Stomach (tissue), 8 donors: ENCODE measurements at regions not wholly inside any gene's neighbourhood (a gene's known extent, or its start where the extent isn't known, plus 50 kb on each side); places are given as distances from the start of the nearest gene placed in this dataset.
A peak's percentile ranks its signal among the peaks of the same experiment; 100 is the strongest.

Source experiments
- DNase-seq, 2 donors: peaks; one replicate each; pipeline versions ENCODE4 v3.0.0 to v3.0.0-alpha.2; 2013 to 2019
- H3K27ac ChIP-seq, 5 donors: fragments of 200-600 bp in 4 of 5; sonication (generic) in 4 of 5; one replicate each; pipeline ENCODE4 v1.5.1; 2013 to 2019; ENCODE audit warnings: mild to moderate bottlenecking in 1 of 5, moderate library complexity in 1 of 5
- H3K27me3 ChIP-seq, 3 donors: fragments of 200-600 bp; sonication (generic); one replicate each; pipeline ENCODE4 v1.5.1; 2017 to 2019; ENCODE audit warnings: mixed run types in 1 of 3
- H3K36me3 ChIP-seq, 4 donors: fragments of 200-600 bp; sonication (generic); 1 replicate in 3 of 4; 2 replicates in 1 of 4; pipeline ENCODE4 v1.5.1; 2016 to 2019
- H3K4me1 ChIP-seq, 4 donors: fragments of 200-600 bp; sonication (generic); one replicate each; pipeline ENCODE4 v1.5.1; 2016 to 2019
- H3K4me3 ChIP-seq, 4 donors: fragments of 200-600 bp; sonication (generic) in 3 of 4; one replicate each; pipeline ENCODE4 v1.5.1; 2016 to 2019; ENCODE audit warnings: mild to moderate bottlenecking in 1 of 4
- H3K9me3 ChIP-seq, 4 donors: fragments of 200-600 bp; sonication (generic); one replicate each; pipeline ENCODE4 v1.5.1; 2016 to 2019
- EP300 ChIP-seq: sonication (generic); formaldehyde crosslinking; IDR thresholded peaks from one replicate; pipeline ENCODE4 v1.6.1; 2017; ENCODE audit warnings: antibody characterized with exemption
- POLR2A ChIP-seq, 4 donors: fragments of 450-650 bp; IDR thresholded peaks; one replicate each; pipeline ENCODE4 v1.6.1; 2016; ENCODE audit warnings: antibody characterized with exemption in 4 of 4, control low read depth in 2 of 4, mild to moderate bottlenecking in 1 of 4, moderate library complexity in 1 of 4
- POLR2AphosphoS5 ChIP-seq, 3 donors: sonication (generic); formaldehyde crosslinking; IDR thresholded peaks; one replicate each; pipeline ENCODE4 v1.6.1; 2016; ENCODE audit warnings: antibody characterized with exemption in 3 of 3
- WGBS, 5 donors: extraction: QIAGEN DNeasy Blood & Tissue Kit in 3 of 5; methylation state at CpG; one replicate each; pipeline versions ENCODE4 v1.1.5 to v1.1.7; 2013 to 2018; 5-methylcytosine and 5-hydroxymethylcytosine counted together
- intact Hi-C: fragments of 100-400 bp; cut with DNase I; formaldehyde crosslinking; loops from one replicate; pipeline ENCODE4 v1.15.1; 2023; ENCODE audit warnings: low total_unique reads
- TF ChIP-seq, protein P1 (sequence below), 7 experiments: fragments of 450-650 bp in 4 of 7; fragments of 200-600 bp in 3 of 7; sonication (generic) in 3 of 7; IDR thresholded peaks; one replicate each; pipeline ENCODE4 v1.5.1; 2016 to 2019; ENCODE audit warnings: antibody characterized with exemption in 7 of 7, control low read depth in 2 of 7, mild to moderate bottlenecking in 1 of 7
- donor health status: healthy with polysubstance abuse.
- donor health status: Bipolar disorder and iron deficiency.
- donor health status: healthy.

GRCh38 chr14:48925184-48925583 lies 661.0 kb downstream of the RPS29 start:
- no peaks in the 10 kb centered on the region for H3K9me3 ChIP-seq
- H3K4me3 ChIP-seq = no peak overlapping the region
- no peaks in the 10 kb centered on the region for H3K36me3 ChIP-seq
- no peak for DNase-seq
- H3K4me1 ChIP-seq = no peaks in the 10 kb centered on the region
- TF ChIP-seq POLR2A (IDR thresholded peaks at IDR 0.05) (no peak), EP300 (no peak), POLR2AphosphoS5 (IDR thresholded peaks at IDR 0.05) (no peak)
- TF ChIP-seq, protein P1, sequence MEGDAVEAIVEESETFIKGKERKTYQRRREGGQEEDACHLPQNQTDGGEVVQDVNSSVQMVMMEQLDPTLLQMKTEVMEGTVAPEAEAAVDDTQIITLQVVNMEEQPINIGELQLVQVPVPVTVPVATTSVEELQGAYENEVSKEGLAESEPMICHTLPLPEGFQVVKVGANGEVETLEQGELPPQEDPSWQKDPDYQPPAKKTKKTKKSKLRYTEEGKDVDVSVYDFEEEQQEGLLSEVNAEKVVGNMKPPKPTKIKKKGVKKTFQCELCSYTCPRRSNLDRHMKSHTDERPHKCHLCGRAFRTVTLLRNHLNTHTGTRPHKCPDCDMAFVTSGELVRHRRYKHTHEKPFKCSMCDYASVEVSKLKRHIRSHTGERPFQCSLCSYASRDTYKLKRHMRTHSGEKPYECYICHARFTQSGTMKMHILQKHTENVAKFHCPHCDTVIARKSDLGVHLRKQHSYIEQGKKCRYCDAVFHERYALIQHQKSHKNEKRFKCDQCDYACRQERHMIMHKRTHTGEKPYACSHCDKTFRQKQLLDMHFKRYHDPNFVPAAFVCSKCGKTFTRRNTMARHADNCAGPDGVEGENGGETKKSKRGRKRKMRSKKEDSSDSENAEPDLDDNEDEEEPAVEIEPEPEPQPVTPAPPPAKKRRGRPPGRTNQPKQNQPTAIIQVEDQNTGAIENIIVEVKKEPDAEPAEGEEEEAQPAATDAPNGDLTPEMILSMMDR (IDR thresholded peaks at IDR 0.05) = no peak
- intact Hi-C loops = no loop called here
- H3K27me3 ChIP-seq = no peaks in the 10 kb centered on the region
- WGBS, 5 donors = 81 to 94% (median 90%) methylated on average over 6 of the region's 6 CpGs
- no peak overlapping the region for H3K27ac ChIP-seq

DNA sequence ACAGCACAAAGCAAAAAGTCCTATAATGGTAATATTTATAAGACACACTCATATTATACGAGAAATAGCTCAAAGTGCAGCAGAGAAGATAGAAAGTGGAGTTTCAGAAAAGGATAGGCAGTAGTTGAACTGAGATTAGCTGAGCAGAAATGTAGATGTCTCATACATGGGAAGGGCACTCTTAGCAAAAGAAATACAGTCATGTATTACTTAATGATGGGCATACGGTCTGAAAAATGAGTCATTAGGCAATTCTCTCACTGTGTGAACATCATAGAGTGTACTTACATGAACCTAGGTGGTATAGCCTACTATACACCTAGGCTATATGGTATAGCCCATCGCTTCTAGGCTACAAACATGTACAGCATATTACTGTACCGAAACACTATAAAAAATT lies 671.3 kb downstream of the RPS29 start:
- intact Hi-C loops = no loop called here
- 75 to 80% (median 76%) methylated on average over 4 of the region's 4 CpGs for WGBS, 5 donors
- Histone ChIP-seq H3K4me3 (no peak overlapping the region), H3K4me1 (no peaks in the 10 kb centered on the region), H3K36me3 (no peaks in the 10 kb centered on the region), H3K27me3 (no peaks in the 10 kb centered on the region), H3K27ac (no peak overlapping the region), H3K9me3 (peaks cover 0 to 4% (median 2%) of the 10 kb centered on the region in 4 donors)
- DNase-seq = no peak
- TF ChIP-seq EP300 = no peak
- TF ChIP-seq POLR2A (IDR thresholded peaks at IDR 0.05) = no peak

GRCh38 chr14:48914382-48914781 lies 671.8 kb downstream of the RPS29 start:
- Histone ChIP-seq H3K4me3 (no peak overlapping the region), H3K9me3 (peaks cover 0 to 4% (median 2%) of the 10 kb centered on the region in 4 donors), H3K27ac (no peak overlapping the region), H3K27me3 (no peaks in the 10 kb centered on the region), H3K36me3 (no peaks in the 10 kb centered on the region), H3K4me1 (no peaks in the 10 kb centered on the region)
- WGBS, 5 donors = 24 to 64% (median 48%) methylated on average over 1 of the region's 1 CpG
- TF ChIP-seq EP300 (no peak), POLR2A (IDR thresholded peaks at IDR 0.05) (no peak), POLR2AphosphoS5 (IDR thresholded peaks at IDR 0.05) (no peak)
- DNase-seq = no peak
- intact Hi-C loops = no loop called here

GRCh38 chr14:48900565-48900964 lies 685.6 kb downstream of the RPS29 start:
- Histone ChIP-seq H3K4me1 (no peaks in the 10 kb centered on the region), H3K4me3 (no peak overlapping the region), H3K27me3 (no peaks in the 10 kb centered on the region), H3K27ac (no peak overlapping the region), H3K36me3 (no peaks in the 10 kb centered on the region), H3K9me3 (no peaks in the 10 kb centered on the region)
- WGBS, 5 donors = 66 to 80% (median 72%) methylated on average over 3 of the region's 3 CpGs
- intact Hi-C loops = no loop called here
- no peak for DNase-seq
- no peak for TF ChIP-seq POLR2A (IDR thresholded peaks at IDR 0.05)
- TF ChIP-seq, protein P1 (IDR thresholded peaks at IDR 0.05) = no peak
- TF ChIP-seq EP300 = no peak
- TF ChIP-seq POLR2AphosphoS5 (IDR thresholded peaks at IDR 0.05) = no peak

GRCh38 chr14:48890333-48890732 lies 695.8 kb downstream of the RPS29 start:
- peak in 1 of 2 donors; percentile 1 for DNase-seq
- no peak for TF ChIP-seq EP300
- no peak for TF ChIP-seq POLR2AphosphoS5 (IDR thresholded peaks at IDR 0.05)
- TF ChIP-seq, protein P1 (IDR thresholded peaks at IDR 0.05) = no peak
- no peak for TF ChIP-seq POLR2A (IDR thresholded peaks at IDR 0.05)
- Histone ChIP-seq H3K4me1 (no peaks in the 10 kb centered on the region), H3K36me3 (no peaks in the 10 kb centered on the region), H3K27ac (no peak overlapping the region), H3K27me3 (no peaks in the 10 kb centered on the region), H3K9me3 (no peaks in the 10 kb centered on the region), H3K4me3 (no peak overlapping the region)
- intact Hi-C loops = no loop called here
- WGBS, 5 donors = 29 to 56% (median 43%) methylated on average over 1 of the region's 1 CpG
